ENCODE measurements at regions not wholly inside any gene's neighbourhood (a gene's known extent, or its start where the extent isn't known, plus 50 kb on each side); places are given as distances from the start of the nearest gene placed in this dataset.

DNA sequence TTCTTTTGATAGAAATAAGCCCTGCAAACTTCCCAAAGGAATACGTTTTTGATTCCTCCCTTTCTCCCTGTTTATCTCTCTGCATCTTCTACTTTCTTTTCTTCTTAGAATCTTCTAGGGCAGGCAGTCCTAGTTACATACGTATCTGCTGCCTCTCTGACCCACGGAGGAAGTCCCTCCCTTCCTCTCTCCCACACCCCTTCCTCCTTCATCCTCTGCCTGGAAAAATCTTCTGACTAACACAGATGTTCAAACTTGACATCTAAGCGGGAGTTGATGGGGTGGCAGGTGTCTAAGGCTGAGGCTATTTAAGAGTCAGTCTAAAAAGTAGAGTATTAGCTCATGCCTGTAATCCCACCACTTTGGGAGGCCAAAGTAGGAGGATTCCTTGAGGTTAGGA, 88.6 kb downstream of the MAP1LC3B2 start:
- TF ChIP-seq, protein P1, sequence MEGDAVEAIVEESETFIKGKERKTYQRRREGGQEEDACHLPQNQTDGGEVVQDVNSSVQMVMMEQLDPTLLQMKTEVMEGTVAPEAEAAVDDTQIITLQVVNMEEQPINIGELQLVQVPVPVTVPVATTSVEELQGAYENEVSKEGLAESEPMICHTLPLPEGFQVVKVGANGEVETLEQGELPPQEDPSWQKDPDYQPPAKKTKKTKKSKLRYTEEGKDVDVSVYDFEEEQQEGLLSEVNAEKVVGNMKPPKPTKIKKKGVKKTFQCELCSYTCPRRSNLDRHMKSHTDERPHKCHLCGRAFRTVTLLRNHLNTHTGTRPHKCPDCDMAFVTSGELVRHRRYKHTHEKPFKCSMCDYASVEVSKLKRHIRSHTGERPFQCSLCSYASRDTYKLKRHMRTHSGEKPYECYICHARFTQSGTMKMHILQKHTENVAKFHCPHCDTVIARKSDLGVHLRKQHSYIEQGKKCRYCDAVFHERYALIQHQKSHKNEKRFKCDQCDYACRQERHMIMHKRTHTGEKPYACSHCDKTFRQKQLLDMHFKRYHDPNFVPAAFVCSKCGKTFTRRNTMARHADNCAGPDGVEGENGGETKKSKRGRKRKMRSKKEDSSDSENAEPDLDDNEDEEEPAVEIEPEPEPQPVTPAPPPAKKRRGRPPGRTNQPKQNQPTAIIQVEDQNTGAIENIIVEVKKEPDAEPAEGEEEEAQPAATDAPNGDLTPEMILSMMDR (IDR thresholded peaks at IDR 0.05; ENCODE audit: low read depth, low read length): no peak
- Histone ChIP-seq H3K27me3 (ENCODE audit: control insufficient read depth, insufficient read depth, low read length) (peaks cover 23% of the 10 kb centered on the region), H3K9me3 (ENCODE audit: control insufficient read depth, insufficient read depth, low read length) (no peaks in the 10 kb centered on the region), H3K27ac (ENCODE audit: low read depth, low read length) (no peak overlapping the region), H3K4me3 (ENCODE audit: low read depth, low read length) (no peak overlapping the region)
- DNase-seq (ENCODE audit: low read depth, low spot score): no peak
- POLR2A ChIA-PET: no interaction called here
- CTCF ChIA-PET: no interaction called here

DNA sequence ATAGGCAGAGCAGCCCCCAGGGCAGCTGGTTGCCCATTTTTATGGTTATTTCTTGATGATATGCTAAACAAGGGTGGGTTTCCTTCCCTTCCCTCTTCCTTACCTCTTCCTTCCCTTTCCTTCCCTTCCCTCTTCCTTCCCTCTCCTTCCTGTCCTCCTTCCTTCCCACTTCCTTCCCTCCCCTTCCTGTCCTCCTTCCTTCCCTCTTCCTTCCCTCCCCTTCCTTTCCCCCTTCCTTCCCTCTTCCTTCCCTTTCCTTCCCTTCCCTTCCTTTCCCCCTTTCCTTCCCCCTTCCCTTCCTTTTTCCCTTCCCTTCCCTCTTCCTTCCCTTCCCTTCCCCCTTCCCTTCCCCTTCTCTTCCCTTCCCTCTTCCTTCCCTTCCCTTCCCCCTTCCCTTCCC, 87.7 kb downstream of the MAP1LC3B2 start:
- Histone ChIP-seq H3K27ac (ENCODE audit: low read depth, low read length) (no peak overlapping the region), H3K27me3 (ENCODE audit: control insufficient read depth, insufficient read depth, low read length) (peaks cover 21% of the 10 kb centered on the region), H3K4me3 (ENCODE audit: low read depth, low read length) (no peak overlapping the region), H3K9me3 (ENCODE audit: control insufficient read depth, insufficient read depth, low read length) (no peaks in the 10 kb centered on the region)
- POLR2A ChIA-PET: no interaction called here
- DNase-seq (ENCODE audit: low read depth, low spot score): no peak
- CTCF ChIA-PET: no interaction called here
- TF ChIP-seq, protein P1 (IDR thresholded peaks at IDR 0.05; ENCODE audit: low read depth, low read length): no peak

DNA sequence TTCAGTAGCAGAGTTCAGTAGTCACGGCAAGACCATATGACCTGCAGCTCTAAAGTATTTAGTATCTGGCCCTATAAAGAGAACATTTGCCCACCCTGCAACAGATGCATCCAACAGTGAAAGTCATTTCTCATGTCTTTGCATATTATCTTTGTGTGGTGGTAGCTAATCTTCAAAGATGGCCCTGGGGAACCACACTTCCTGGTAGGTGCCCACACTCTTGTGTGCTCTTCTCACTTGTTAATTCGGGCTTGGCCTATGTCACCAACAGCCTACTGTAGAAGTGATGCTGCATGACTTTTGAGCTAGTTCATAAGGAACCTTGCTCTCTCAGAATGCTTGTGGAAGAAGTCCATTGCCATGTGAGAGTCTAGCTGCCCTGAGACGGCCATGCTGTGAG, 85.6 kb downstream of the MAP1LC3B2 start:
- H3K4me3 ChIP-seq (ENCODE audit: low read depth, low read length): no peak overlapping the region
- TF ChIP-seq, protein P1 (IDR thresholded peaks at IDR 0.05; ENCODE audit: low read depth, low read length): no peak
- no peak overlapping the region for H3K27ac ChIP-seq (ENCODE audit: low read depth, low read length)
- POLR2A ChIA-PET: no interaction called here
- peaks cover 17% of the 10 kb centered on the region for H3K27me3 ChIP-seq (ENCODE audit: control insufficient read depth, insufficient read depth, low read length)
- no peak for DNase-seq (ENCODE audit: low read depth, low spot score)
- CTCF ChIA-PET: interaction anchor here (0.6 kb wide), 1 partner anchor 13 kb away, joined by 3 read pairs; no protein-coding TSS in a partner anchor
- no peaks in the 10 kb centered on the region; the same call in 1 of the 2 replicates for H3K9me3 ChIP-seq (ENCODE audit: control insufficient read depth, insufficient read depth, low read length)

DNA sequence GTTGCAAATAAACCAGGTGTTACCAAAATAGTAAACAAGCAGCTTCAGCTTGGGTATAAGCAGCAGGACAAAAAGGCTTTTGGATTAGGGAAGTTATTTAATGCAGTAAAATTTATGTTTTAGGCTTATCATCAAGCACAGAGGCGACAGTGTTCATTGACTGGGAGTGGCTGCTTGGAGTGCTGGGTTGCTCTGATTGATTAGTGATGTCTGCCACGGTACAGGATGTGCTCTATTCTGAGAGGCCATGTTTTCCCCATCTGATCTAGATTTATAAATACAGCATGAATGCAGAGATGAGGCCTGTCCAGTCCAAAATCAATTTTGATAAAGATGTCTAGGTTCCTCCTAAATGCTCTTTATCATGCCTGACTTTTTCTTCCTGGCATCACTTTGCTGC, 83.5 kb downstream of the MAP1LC3B2 start:
- TF ChIP-seq, protein P1 (IDR thresholded peaks at IDR 0.05; ENCODE audit: low read depth, low read length): no peak
- Histone ChIP-seq H3K9me3 (ENCODE audit: control insufficient read depth, insufficient read depth, low read length) (no peaks in the 10 kb centered on the region; the same call in 1 of the 2 replicates), H3K27ac (ENCODE audit: low read depth, low read length) (no peak overlapping the region), H3K4me3 (ENCODE audit: low read depth, low read length) (no peak overlapping the region), H3K27me3 (ENCODE audit: control insufficient read depth, insufficient read depth, low read length) (peaks cover 11% of the 10 kb centered on the region)
- no peak for DNase-seq (ENCODE audit: low read depth, low spot score)
- CTCF ChIA-PET: interaction anchor here (1.6 kb wide), 1 partner anchor 240 kb away, joined by 3 read pairs; no protein-coding TSS in a partner anchor
- POLR2A ChIA-PET: no interaction called here

DNA sequence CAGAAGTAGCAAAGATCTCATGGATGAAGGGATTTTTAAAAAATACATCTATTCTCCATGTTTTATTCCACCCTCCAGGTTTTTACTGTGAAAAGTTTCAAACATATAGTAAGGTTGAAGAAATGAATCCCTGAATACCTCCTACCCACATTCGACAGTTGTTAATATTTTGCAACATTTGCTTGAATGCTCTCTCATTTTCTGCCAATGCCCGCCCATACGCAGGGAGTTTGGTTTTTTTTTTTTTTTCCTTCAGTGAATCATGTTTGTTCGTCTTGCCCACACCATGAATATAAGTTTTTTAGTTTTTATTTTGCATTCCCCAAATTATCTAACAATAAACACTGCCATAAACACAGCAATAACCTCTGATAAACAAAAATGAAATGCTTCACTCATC, 82.9 kb downstream of the MAP1LC3B2 start:
- TF ChIP-seq, protein P1 (IDR thresholded peaks at IDR 0.05; ENCODE audit: low read depth, low read length): no peak
- H3K27me3 ChIP-seq (ENCODE audit: control insufficient read depth, insufficient read depth, low read length): peaks cover 7% of the 10 kb centered on the region
- H3K9me3 ChIP-seq (ENCODE audit: control insufficient read depth, insufficient read depth, low read length): no peaks in the 10 kb centered on the region; the same call in 1 of the 2 replicates
- H3K4me3 ChIP-seq (ENCODE audit: low read depth, low read length): no peak overlapping the region
- ChIA-PET POLR2A (no interaction called here), CTCF (interaction anchor here (1.6 kb wide), 1 partner anchor 240 kb away, joined by 3 read pairs; no protein-coding TSS in a partner anchor)
- DNase-seq (ENCODE audit: low read depth, low spot score): no peak
- H3K27ac ChIP-seq (ENCODE audit: low read depth, low read length): no peak overlapping the region
